ENCODE measurements at regions not wholly inside any gene's neighbourhood (a gene's known extent, or its start where the extent isn't known, plus 50 kb on each side); places are given as distances from the start of the nearest gene placed in this dataset.

- TF ChIP-seq CTCF (IDR thresholded peaks at IDR 0.05; ENCODE audit: low read depth, low read length, poor library complexity, severe bottlenecking) (no peak), EZH2phosphoT487 (IDR thresholded peaks at IDR 0.05; ENCODE audit: borderline replicate concordance, low read length) (no peak)
These were observed 93.0 kb upstream of the MAFB start for GRCh38 chr20:40782043-40782368.
